ENCODE measurements at regions not wholly inside any gene's neighbourhood (a gene's known extent, or its start where the extent isn't known, plus 50 kb on each side); places are given as distances from the start of the nearest gene placed in this dataset.

GRCh38 chr14:101195309-101195901 is 291.9 kb upstream of the RTL1 start:
- DNase-seq (ENCODE audit: low spot score), result no peak

- DNase-seq (ENCODE audit: low spot score), result no peak
Measured at GRCh38 chr14:101196051-101196712, 292.7 kb upstream of the RTL1 start.

GRCh38 chr14:101196795-101197590 is 293.5 kb upstream of the RTL1 start:
- DNase-seq (ENCODE audit: low spot score), result no peak

- no peak for DNase-seq (ENCODE audit: low spot score)
Measured at GRCh38 chr14:101197595-101198397, 294.3 kb upstream of the RTL1 start.

- DNase-seq (ENCODE audit: low spot score), result peak; percentile 63
Measured at GRCh38 chr14:101198398-101199027, 295.0 kb upstream of the RTL1 start.

- no peak for DNase-seq (ENCODE audit: low spot score)
Measured at GRCh38 chr14:101199028-101199770, 295.7 kb upstream of the RTL1 start.

GRCh38 chr14:101200008-101200649 is 296.6 kb upstream of the RTL1 start:
- DNase-seq (ENCODE audit: low spot score), result no peak

- DNase-seq (ENCODE audit: low spot score), result no peak
Measured at GRCh38 chr14:101200650-101201516, 297.4 kb upstream of the RTL1 start.

- DNase-seq (ENCODE audit: low spot score), result no peak
Measured at GRCh38 chr14:101201535-101202151, 298.1 kb upstream of the RTL1 start.

- no peak for DNase-seq (ENCODE audit: low spot score)
Measured at GRCh38 chr14:101202627-101203404, 299.3 kb upstream of the RTL1 start.

- DNase-seq (ENCODE audit: low spot score), result no peak
Measured at GRCh38 chr14:101206556-101206955, 303.0 kb upstream of the RTL1 start.

- DNase-seq (ENCODE audit: low spot score), result no peak
Measured at GRCh38 chr14:101207041-101207440, 303.5 kb upstream of the RTL1 start.

- no peak for DNase-seq (ENCODE audit: low spot score)
Measured at GRCh38 chr14:101207897-101208296, 304.4 kb upstream of the RTL1 start.

GRCh38 chr14:101209594-101209993 is 306.1 kb upstream of the RTL1 start:
- no peak for DNase-seq (ENCODE audit: low spot score)

- no peak for DNase-seq (ENCODE audit: low spot score)
Measured at GRCh38 chr14:101215266-101215665, 311.7 kb upstream of the RTL1 start.

- DNase-seq (ENCODE audit: low spot score), result no peak
Measured at GRCh38 chr14:101215927-101216326, 312.4 kb upstream of the RTL1 start.

- DNase-seq (ENCODE audit: low spot score), result no peak
Measured at GRCh38 chr14:101216366-101217079, 313.0 kb upstream of the RTL1 start.

GRCh38 chr14:101217080-101217463 is 313.6 kb upstream of the RTL1 start:
- DNase-seq (ENCODE audit: low spot score), result no peak

Data from SW480 (cell line).